Caki2 (cell line): ENCODE measurements at regions not wholly inside any gene's neighbourhood (a gene's known extent, or its start where the extent isn't known, plus 50 kb on each side); places are given as distances from the start of the nearest gene placed in this dataset.
"Not testable (repeated sequence)": the region's sequence is repeated elsewhere in the genome, so short reads cannot be mapped to it uniquely, and the experiment has no call there.

Experiments
- DNase-seq: peaks from one replicate; pipeline ENCODE4 v3.0.0-alpha.2; 2015; ENCODE audit warnings: low read depth
- in situ Hi-C: cut with HindIII; loops from 2 replicates; pipeline ENCODE4 v1.10.0; 2016; ENCODE audit warnings: low sequenced_read_pairs, low pct_unique_long_range_greater_than_20kb, mixed read lengths

GRCh38 chr2:156752042-156752441 is 315.9 kb downstream of the GPD2 start:
- DNase-seq: no peak
- in situ Hi-C loops: no loop called here

GRCh38 chr2:156753766-156754165 is 317.6 kb downstream of the GPD2 start:
- in situ Hi-C loops: no loop called here
- DNase-seq: no peak

GRCh38 chr2:156756516-156756915 is 320.3 kb downstream of the GPD2 start:
- no peak for DNase-seq
- in situ Hi-C loops: no loop called here

- in situ Hi-C loops: no loop called here
- no peak for DNase-seq
These were observed 327.0 kb downstream of the GPD2 start for GRCh38 chr2:156763174-156763573.

- DNase-seq: no peak
- in situ Hi-C loops: no loop called here
These were observed 328.9 kb downstream of the GPD2 start for GRCh38 chr2:156765043-156765442.

GRCh38 chr2:156765450-156765849 is 329.3 kb downstream of the GPD2 start:
- no peak for DNase-seq
- in situ Hi-C loops: no loop called here

GRCh38 chr2:156769802-156770201 is 333.6 kb downstream of the GPD2 start:
- DNase-seq: no peak
- in situ Hi-C loops: no loop called here

- no peak for DNase-seq
- in situ Hi-C loops: no loop called here
These were observed 342.7 kb downstream of the GPD2 start for GRCh38 chr2:156778916-156779315.

GRCh38 chr2:156779416-156780120 is 343.4 kb downstream of the GPD2 start:
- no peak for DNase-seq
- in situ Hi-C loops: no loop called here

- in situ Hi-C loops, DNase-seq: not testable (repeated sequence)
These were observed 345.5 kb downstream of the GPD2 start for GRCh38 chr2:156781677-156782076.

GRCh38 chr2:156784020-156784701 is 348.0 kb downstream of the GPD2 start:
- in situ Hi-C loops: no loop called here
- DNase-seq: no peak

- DNase-seq: no peak
- in situ Hi-C loops: no loop called here
These were observed 351.3 kb downstream of the GPD2 start for GRCh38 chr2:156787517-156787916.

- DNase-seq: no peak
- in situ Hi-C loops: no loop called here
These were observed 354.3 kb downstream of the GPD2 start for GRCh38 chr2:156790343-156791037.

GRCh38 chr2:156792242-156792840 is 356.2 kb downstream of the GPD2 start:
- DNase-seq: no peak
- in situ Hi-C loops: no loop called here

- in situ Hi-C loops: no loop called here
- no peak for DNase-seq
These were observed 361.7 kb downstream of the GPD2 start for GRCh38 chr2:156797832-156798231.

GRCh38 chr2:156800065-156800653 is 364.0 kb downstream of the GPD2 start:
- in situ Hi-C loops: no loop called here
- no peak for DNase-seq

GRCh38 chr2:156800781-156801361 is 364.7 kb downstream of the GPD2 start:
- in situ Hi-C loops: no loop called here
- no peak for DNase-seq

- in situ Hi-C loops: no loop called here
- DNase-seq: no peak
These were observed 367.1 kb downstream of the GPD2 start for GRCh38 chr2:156803243-156803642.
